NCI-H510A (cell line): ENCODE measurements at regions not wholly inside any gene's neighbourhood (a gene's known extent, or its start where the extent isn't known, plus 50 kb on each side); places are given as distances from the start of the nearest gene placed in this dataset.

ENCODE experiments used
- DNase-seq: peaks from one replicate; lab custom pipeline; 2025; lab: John Stamatoyannopoulos, UW

- DNase-seq, result no peak
Measured at GRCh38 chr21:27021046-27021445, 54.2 kb upstream of the ADAMTS5 start.

GRCh38 chr21:27017246-27017645, 50.4 kb upstream of the ADAMTS5 start:
- DNase-seq, result no peak
